Epithelial cell of esophagus (primary cell): ENCODE measurements at regions not wholly inside any gene's neighbourhood (a gene's known extent, or its start where the extent isn't known, plus 50 kb on each side); places are given as distances from the start of the nearest gene placed in this dataset.

Source experiments
- DNase-seq: peaks from one replicate; pipeline ENCODE4 v3.0.0; 2010; ENCODE audit warnings: low read depth
- H3K4me3 ChIP-seq: 2 replicates; pipeline ENCODE4 v1.5.1; 2011; ENCODE audit warnings: mild to moderate bottlenecking, low read length, control low read depth
- CTCF ChIP-seq: IDR thresholded peaks from 2 replicates; pipeline ENCODE4 v1.5.1; 2011; ENCODE audit warnings: low read depth, mild to moderate bottlenecking, low read length, control low read depth, inconsistent platforms; ENCODE audit not compliant: insufficient read depth; ENCODE audit errors: missing control alignments

GRCh38 chr2:57880967-57881366, 165.6 kb upstream of the VRK2 start:
- no peak overlapping the region for H3K4me3 ChIP-seq
- no peak for DNase-seq
- no peak for TF ChIP-seq CTCF

- no peak for DNase-seq
- H3K4me3 ChIP-seq: no peak overlapping the region
- TF ChIP-seq CTCF: no peak
These were observed 164.4 kb upstream of the VRK2 start for GRCh38 chr2:57881998-57882888.

GRCh38 chr2:57882895-57883515, 163.6 kb upstream of the VRK2 start:
- DNase-seq: no peak
- no peak for TF ChIP-seq CTCF
- no peak overlapping the region for H3K4me3 ChIP-seq

- no peak for DNase-seq
- TF ChIP-seq CTCF: no peak
These were observed 162.3 kb upstream of the VRK2 start for GRCh38 chr2:57884281-57884680.

GRCh38 chr2:57885742-57886141, 160.9 kb upstream of the VRK2 start:
- DNase-seq: no peak
- TF ChIP-seq CTCF: no peak
- H3K4me3 ChIP-seq: no peak overlapping the region

More at GRCh38 chr2:57884281-57884680, 162.3 kb upstream of the VRK2 start:
- no peak overlapping the region for H3K4me3 ChIP-seq

GRCh38 chr2:57886161-57886786, 160.3 kb upstream of the VRK2 start:
- no peak for TF ChIP-seq CTCF
- no peak overlapping the region for H3K4me3 ChIP-seq

More at GRCh38 chr2:57886161-57886786, 160.3 kb upstream of the VRK2 start:
- no peak for DNase-seq
